PFSK-1 (cell line): ENCODE measurements at regions not wholly inside any gene's neighbourhood (a gene's known extent, or its start where the extent isn't known, plus 50 kb on each side); places are given as distances from the start of the nearest gene placed in this dataset.

Experiments
- FOXP2 ChIP-seq: optimal IDR thresholded peaks from 2 replicates; pipeline ENCODE3; 2011; ENCODE audit warnings: borderline replicate concordance, control low read depth, inconsistent platforms; ENCODE audit not compliant: insufficient read depth; ENCODE audit errors: extremely low read length, extremely low read depth
- POLR2AphosphoS5 ChIP-seq: IDR thresholded peaks from 2 replicates; pipeline ENCODE4 v1.6.1; 2012; ENCODE audit warnings: low read depth, mild to moderate bottlenecking, control low read depth, low read length, moderate library complexity
- REST ChIP-seq, 2 experiments: IDR thresholded peaks; 2 replicates each; pipeline versions ENCODE4 v1.6.1 to v1.8.0; 2011 to 2012; ENCODE audit warnings: low read depth in 2 of 2, low read length in 2 of 2, control low read depth in 1 of 2, inconsistent platforms in 1 of 2, mild to moderate bottlenecking in 1 of 2, moderate library complexity in 1 of 2; ENCODE audit not compliant: insufficient read depth in 1 of 2
- SIN3A ChIP-seq: IDR thresholded peaks from 2 replicates; pipeline ENCODE4 v1.6.1; 2012; ENCODE audit warnings: mild to moderate bottlenecking, low read length, moderate library complexity, borderline replicate concordance; ENCODE audit not compliant: insufficient read depth
- TAF1 ChIP-seq: IDR thresholded peaks from 2 replicates; pipeline ENCODE4 v1.6.1; 2012; ENCODE audit warnings: low read length, control low read depth, borderline replicate concordance; ENCODE audit not compliant: insufficient read depth

GRCh38 chr2:62402156-62402555 lies 103.8 kb downstream of the TMEM17 start:
- no peak for TF ChIP-seq POLR2AphosphoS5
- TF ChIP-seq FOXP2 = no peak
- TF ChIP-seq REST (IDR thresholded peaks at IDR 0.05; ENCODE audit: insufficient read depth in 1 of 2, low read depth in 2 of 2, low read length in 2 of 2) = no peak

- TF ChIP-seq POLR2AphosphoS5 = no peak
These were observed 107.6 kb downstream of the TMEM17 start for GRCh38 chr2:62398356-62398755.

GRCh38 chr2:62396880-62397279 lies 109.1 kb downstream of the TMEM17 start:
- no peak for TF ChIP-seq SIN3A
- TF ChIP-seq POLR2AphosphoS5 = no peak
- no peak for TF ChIP-seq FOXP2
- no peak for TF ChIP-seq TAF1
- no peak for TF ChIP-seq REST (IDR thresholded peaks at IDR 0.05; ENCODE audit: insufficient read depth in 1 of 2, low read depth in 2 of 2, low read length in 2 of 2)

GRCh38 chr2:62393293-62393692 lies 112.7 kb downstream of the TMEM17 start:
- TF ChIP-seq SIN3A = no peak
- no peak for TF ChIP-seq REST (IDR thresholded peaks at IDR 0.05; ENCODE audit: insufficient read depth in 1 of 2, low read depth in 2 of 2, low read length in 2 of 2)
- TF ChIP-seq TAF1 = no peak
- no peak for TF ChIP-seq FOXP2
- no peak for TF ChIP-seq POLR2AphosphoS5

GRCh38 chr2:62391696-62392095 lies 114.3 kb downstream of the TMEM17 start:
- TF ChIP-seq REST (IDR thresholded peaks at IDR 0.05; ENCODE audit: insufficient read depth in 1 of 2, low read depth in 2 of 2, low read length in 2 of 2) = no peak
- TF ChIP-seq TAF1 = no peak
- no peak for TF ChIP-seq SIN3A

- TF ChIP-seq SIN3A (no peak), REST (IDR thresholded peaks at IDR 0.05; ENCODE audit: insufficient read depth in 1 of 2, low read depth in 2 of 2, low read length in 2 of 2) (no peak), FOXP2 (no peak), TAF1 (no peak), POLR2AphosphoS5 (no peak)
These were observed 122.1 kb downstream of the TMEM17 start for GRCh38 chr2:62383846-62384245.
